ENCODE measurements at regions not wholly inside any gene's neighbourhood (a gene's known extent, or its start where the extent isn't known, plus 50 kb on each side); places are given as distances from the start of the nearest gene placed in this dataset.
A peak's percentile ranks its signal among the peaks of the same experiment; 100 is the strongest.

DNA sequence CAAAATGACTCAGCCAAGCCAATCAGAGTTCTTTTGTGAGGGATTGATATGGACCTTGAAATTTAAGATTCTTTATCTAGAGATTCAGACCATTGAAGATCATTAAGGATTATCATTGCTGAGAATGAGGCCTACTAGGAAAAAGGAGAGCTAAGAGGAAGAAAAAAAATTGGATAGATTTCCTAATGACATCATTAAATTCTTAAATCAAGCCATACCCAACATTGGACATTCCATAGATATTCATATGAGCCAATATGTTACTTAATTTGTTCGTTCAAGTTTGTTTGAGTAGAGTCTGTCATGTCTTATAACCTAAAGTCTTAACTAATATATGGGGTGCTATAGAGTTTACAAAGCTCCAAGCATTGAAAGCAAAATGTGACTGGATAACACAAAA lies 727.9 kb upstream of the SEMA6A start:
- no peak for DNase-seq (ENCODE audit: low read depth)
- TF ChIP-seq, protein P1, sequence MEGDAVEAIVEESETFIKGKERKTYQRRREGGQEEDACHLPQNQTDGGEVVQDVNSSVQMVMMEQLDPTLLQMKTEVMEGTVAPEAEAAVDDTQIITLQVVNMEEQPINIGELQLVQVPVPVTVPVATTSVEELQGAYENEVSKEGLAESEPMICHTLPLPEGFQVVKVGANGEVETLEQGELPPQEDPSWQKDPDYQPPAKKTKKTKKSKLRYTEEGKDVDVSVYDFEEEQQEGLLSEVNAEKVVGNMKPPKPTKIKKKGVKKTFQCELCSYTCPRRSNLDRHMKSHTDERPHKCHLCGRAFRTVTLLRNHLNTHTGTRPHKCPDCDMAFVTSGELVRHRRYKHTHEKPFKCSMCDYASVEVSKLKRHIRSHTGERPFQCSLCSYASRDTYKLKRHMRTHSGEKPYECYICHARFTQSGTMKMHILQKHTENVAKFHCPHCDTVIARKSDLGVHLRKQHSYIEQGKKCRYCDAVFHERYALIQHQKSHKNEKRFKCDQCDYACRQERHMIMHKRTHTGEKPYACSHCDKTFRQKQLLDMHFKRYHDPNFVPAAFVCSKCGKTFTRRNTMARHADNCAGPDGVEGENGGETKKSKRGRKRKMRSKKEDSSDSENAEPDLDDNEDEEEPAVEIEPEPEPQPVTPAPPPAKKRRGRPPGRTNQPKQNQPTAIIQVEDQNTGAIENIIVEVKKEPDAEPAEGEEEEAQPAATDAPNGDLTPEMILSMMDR (conservative IDR thresholded peaks at IDR 0.05; ENCODE audit: low read depth, low read length), result no peak
- H3K4me3 ChIP-seq (ENCODE audit: low read depth, low read length), result no peak overlapping the region

DNA sequence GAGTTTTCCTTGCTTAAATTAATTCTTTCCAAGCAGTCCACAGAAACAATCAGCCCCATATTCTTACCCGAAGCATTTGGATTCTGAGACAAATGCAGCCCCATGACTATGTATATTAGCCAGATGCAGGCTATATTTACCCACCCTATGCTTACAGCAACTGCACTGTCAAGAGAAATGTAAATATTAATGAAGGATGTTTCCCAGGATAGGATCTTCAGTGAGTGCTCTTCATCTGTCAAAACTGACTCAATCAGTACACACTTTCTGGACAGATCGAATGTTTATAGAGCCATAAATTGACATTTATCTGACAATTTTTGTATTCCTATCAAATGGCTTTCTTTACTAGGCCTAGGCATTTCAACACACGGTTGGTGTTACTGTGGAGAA lies 725.3 kb upstream of the SEMA6A start:
- DNase-seq (ENCODE audit: low read depth), result no peak
- H3K4me3 ChIP-seq (ENCODE audit: low read depth, low read length), result no peak overlapping the region
- TF ChIP-seq, protein P1 (conservative IDR thresholded peaks at IDR 0.05; ENCODE audit: low read depth, low read length), result no peak

DNA sequence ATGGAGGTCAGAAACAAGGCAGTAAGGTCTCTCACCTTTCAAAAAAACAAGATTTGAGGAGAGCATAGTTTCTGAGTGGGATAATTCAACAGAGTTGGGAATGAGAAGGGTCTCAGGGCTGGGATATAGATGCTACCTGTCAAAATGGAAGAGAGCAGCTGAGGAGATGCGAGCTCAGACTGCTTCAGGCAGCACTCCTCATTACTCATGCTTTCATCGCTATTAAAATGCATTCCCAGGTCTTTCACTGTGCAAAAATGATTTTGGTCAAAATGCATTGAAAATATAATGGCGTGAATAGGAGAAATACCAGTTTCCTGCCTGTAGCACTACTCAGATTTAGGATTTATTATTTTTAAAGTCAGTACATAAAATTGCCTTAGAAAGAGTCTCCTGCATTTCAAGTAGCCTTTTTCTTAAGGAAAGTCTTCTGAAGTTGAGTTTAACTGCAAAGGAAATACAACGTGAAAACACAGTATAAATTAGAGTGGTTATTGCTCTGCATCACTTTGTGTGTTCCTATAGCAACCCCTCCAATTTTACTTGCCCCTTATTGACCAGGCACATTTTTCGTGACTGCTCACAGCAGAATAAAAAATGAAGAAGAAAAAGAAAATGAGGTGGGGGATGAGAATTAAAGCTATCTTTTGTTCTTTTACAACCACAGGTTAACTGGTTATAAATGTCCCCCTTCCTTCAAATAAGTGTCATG lies 724.8 kb upstream of the SEMA6A start:
- no peak for DNase-seq (ENCODE audit: low read depth)
- TF ChIP-seq, protein P1 (conservative IDR thresholded peaks at IDR 0.05; ENCODE audit: low read depth, low read length), result no peak
- no peak overlapping the region for H3K4me3 ChIP-seq (ENCODE audit: low read depth, low read length)

GRCh38 chr5:117296872-117297271 lies 722.2 kb upstream of the SEMA6A start:
- TF ChIP-seq, protein P1 (conservative IDR thresholded peaks at IDR 0.05; ENCODE audit: low read depth, low read length), result no peak
- no peak for DNase-seq (ENCODE audit: low read depth)
- no peak overlapping the region for H3K4me3 ChIP-seq (ENCODE audit: low read depth, low read length)

DNA sequence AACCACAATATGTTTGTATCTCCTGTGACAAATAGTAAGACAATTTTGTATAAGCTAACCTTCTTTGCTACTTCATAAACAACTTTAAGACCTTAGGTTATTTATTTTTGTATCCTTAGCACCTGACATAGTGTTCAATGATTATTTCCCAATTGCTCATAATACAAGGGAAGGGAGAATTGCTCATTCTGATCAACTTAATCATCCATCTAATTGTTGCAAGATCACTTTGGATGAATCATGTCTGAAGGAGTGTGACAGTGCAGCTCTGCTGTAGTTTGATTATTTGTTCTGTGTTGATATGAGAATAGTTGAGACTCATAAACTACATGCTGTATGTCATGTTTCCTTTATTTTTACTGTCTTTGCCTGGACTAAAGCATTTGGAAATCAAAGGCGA lies 721.3 kb upstream of the SEMA6A start:
- peak; percentile 49 for DNase-seq (ENCODE audit: low read depth)
- TF ChIP-seq, protein P1 (conservative IDR thresholded peaks at IDR 0.05; ENCODE audit: low read depth, low read length), result no peak
- H3K4me3 ChIP-seq (ENCODE audit: low read depth, low read length), result no peak overlapping the region

DNA sequence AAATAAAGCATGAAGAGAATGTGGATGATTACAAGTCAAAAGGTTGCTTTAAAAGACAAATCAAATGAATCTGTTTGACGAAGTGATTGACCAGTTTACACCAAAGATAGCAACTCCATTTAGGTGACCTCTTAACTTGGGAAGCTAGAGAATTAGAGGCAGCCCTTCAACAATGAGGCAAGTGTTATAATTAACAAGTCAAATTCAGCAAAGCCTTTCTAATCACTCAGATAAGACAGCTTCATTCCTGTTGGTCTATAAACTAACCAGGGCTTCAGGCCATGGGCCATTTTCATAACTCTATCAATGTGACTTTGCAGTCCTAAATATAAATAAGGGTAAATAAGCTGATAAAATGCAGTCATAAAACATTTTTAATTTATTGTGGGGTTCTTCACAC lies 712.2 kb upstream of the SEMA6A start:
- H3K4me3 ChIP-seq (ENCODE audit: low read depth, low read length), result no peak overlapping the region
- TF ChIP-seq, protein P1 (conservative IDR thresholded peaks at IDR 0.05; ENCODE audit: low read depth, low read length), result no peak
- DNase-seq (ENCODE audit: low read depth), result no peak

DNA sequence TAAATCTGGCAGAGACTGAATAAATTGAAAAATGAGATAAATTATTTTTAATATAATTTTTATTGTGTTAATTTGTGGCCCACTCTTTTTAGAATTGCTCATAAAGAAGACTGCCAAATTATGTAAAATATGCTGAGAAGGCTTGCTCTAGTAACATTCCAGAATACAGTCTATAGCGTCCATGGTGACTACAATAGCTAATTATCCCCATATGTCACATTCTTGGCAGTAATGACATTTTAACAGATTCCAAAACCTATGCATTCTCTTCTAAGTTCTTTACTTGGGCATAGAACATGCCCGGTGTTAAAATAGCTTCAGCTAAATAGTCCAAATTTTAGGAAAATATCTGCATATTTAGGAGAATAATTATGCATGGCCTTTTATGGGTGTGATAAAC lies 697.0 kb upstream of the SEMA6A start:
- TF ChIP-seq, protein P1 (conservative IDR thresholded peaks at IDR 0.05; ENCODE audit: low read depth, low read length), result no peak
- no peak for DNase-seq (ENCODE audit: low read depth)
- H3K4me3 ChIP-seq (ENCODE audit: low read depth, low read length), result no peak overlapping the region
